GM18502 (cell line): ENCODE measurements at regions not wholly inside any gene's neighbourhood (a gene's known extent, or its start where the extent isn't known, plus 50 kb on each side); places are given as distances from the start of the nearest gene placed in this dataset.
A peak's percentile ranks its signal among the peaks of the same experiment; 100 is the strongest.

Experiments
- ATAC-seq: cut with Tn5 transposase; IDR thresholded peaks from one replicate; pipeline ENCODE4 v1.9.1; 2021; ENCODE audit warnings: mild to moderate bottlenecking; ENCODE audit not compliant: unreplicated experiment, poor library complexity

DNA sequence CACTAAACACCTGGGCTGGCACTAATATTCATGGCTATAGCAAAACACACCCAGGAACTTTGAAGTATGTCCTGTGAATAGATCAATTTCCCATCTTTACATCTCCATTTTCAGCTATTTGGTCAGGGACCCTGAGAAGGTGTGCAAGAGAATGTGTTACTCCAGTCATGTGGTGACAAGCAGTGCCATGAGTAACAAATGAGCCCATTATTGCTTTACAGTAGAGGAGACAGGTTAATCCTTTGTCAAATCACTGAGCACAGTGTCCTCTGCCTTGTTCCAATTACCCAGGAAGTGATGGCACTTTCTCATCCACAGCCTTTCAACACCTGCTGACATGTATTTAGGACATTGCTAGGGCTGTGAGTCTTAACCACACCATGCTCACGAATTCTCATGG is 664.8 kb upstream of the API5 start:
- no peak for ATAC-seq

GRCh38 chr11:42647993-42648392 is 663.8 kb upstream of the API5 start:
- ATAC-seq = no peak

DNA sequence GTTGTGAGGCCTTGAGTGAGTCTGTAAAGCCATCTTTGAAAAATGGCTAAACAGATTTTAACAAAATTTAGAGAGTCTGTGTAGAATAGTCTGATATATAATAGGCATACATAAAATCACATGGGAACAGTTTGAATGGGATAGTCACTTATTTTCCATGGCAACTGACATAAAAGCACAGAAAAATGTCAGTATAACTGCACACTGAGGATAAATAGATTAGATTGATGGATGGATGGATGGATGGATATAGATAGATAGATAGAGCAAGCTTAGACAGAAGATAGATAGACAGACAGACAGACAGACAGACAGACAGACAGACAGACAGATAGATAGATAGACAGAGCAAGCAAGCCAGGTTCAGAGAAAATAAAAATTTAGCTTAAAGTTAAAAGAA is 660.2 kb upstream of the API5 start:
- ATAC-seq = no peak

GRCh38 chr11:42657169-42657568 is 654.6 kb upstream of the API5 start:
- ATAC-seq = no peak

DNA sequence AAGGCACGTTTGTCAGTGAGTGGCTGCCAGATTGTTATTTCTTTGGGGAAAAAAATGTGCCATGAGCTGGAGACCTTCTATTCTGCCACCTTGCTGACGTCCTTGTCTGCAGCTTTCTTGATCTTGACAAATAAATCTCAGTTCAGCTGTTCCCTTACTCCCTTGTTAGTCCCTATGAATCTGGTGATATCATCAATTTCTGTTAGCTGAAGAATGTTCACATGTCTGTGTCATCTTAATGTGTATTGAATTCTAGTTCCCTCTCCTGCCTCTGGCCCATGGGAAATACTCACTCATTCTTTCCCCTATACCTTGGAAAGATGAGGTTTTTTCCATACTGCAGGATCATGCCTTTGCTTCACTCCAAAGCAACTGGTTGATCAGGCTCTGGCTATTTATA is 649.9 kb upstream of the API5 start:
- no peak for ATAC-seq

DNA sequence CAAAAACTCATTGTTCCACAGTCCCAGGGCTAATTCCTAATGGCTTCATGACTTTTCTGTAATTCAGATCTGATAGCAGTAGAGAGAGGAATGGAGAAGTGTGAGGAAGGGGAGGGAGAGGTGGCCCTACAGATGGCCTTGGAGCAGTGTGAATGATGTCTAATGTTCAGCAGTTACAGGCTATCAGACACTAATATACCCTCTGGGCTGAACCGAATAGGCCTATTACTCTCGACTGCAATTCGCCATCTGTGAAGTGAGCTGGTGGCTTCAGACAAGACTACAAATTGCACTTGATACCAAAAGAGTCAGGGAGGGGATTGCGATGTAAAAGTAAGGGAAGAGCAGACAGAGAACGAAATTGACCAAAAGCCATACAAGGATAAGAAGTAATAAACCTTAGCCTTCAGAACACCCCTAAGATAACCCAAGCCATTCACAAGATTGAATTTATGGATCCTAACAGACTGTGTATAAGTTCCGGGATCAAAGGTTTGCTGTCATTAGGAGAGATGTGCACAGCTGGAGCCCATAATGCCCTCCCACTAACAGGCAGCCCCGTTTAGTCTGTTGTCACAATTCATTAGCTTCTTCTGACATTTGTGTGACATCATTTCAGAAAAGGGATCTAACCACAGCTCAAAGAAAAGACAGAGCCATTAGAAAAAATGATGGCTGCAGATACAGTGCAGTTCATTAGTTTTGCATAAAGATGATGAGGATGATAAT is 642.4 kb upstream of the API5 start:
- no peak for ATAC-seq

DNA sequence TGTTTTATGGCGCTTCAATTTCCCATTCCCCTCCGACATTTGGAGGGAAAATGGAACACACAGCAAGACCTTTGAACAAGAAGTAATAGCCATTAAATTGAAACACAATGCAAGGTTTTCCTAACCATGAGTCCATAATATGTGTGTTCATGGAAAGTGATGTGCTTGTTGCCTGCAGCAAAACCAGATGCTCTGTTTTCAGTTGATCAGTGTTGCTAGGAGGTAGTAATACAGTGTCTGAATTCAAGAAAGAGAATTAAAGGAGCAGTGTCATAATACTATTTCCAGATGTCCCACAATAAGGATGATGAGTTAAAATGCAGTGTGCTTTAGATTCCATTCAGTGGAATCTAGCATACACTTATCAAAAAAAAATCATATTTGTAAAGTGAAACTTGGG is 637.4 kb upstream of the API5 start:
- no peak for ATAC-seq

DNA sequence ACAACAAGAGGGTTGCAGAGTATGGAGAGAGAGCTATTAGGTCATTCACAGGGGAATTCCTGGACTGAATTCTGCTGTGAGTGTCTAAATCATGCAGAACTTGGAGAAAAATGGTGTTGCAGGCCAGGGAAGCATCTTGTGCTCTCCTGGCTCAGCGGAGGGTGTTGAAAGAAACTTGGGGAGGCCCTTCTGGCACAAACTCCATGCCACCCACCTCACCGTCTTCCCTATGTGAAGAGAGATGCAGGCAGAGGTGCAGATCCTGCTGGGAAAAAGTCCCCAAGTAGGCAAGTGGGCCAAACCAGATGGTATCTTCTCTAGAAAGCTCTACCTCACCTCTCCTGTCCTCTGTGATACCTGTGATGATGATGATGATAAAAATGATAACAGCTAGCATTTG is 604.3 kb upstream of the API5 start:
- no peak for ATAC-seq

- ATAC-seq = no peak
Measured at GRCh38 chr11:42709216-42709615, 602.6 kb upstream of the API5 start.

DNA sequence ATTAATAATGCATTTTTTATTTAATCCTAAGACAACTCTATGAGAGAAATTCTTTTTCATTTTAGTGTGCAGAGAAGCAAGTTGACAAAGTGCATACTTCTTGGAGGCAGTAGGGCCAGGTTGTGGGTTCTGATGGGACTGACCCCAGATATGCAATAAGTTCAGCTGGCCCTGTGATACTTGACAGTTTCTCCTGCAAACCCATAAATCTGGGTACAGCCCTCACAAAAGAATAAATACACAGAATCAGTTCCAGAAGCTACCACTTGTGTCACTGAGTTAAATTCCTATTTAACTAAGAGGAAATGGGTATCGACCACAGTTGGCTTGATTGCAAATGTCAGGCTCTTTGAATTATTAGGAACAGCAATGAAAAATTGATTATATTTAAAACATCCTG is 598.5 kb upstream of the API5 start:
- ATAC-seq = no peak

- no peak for ATAC-seq
Measured at GRCh38 chr11:42713753-42714152, 598.0 kb upstream of the API5 start.

- no peak for ATAC-seq
Measured at GRCh38 chr11:42720716-42721563, 590.9 kb upstream of the API5 start.

DNA sequence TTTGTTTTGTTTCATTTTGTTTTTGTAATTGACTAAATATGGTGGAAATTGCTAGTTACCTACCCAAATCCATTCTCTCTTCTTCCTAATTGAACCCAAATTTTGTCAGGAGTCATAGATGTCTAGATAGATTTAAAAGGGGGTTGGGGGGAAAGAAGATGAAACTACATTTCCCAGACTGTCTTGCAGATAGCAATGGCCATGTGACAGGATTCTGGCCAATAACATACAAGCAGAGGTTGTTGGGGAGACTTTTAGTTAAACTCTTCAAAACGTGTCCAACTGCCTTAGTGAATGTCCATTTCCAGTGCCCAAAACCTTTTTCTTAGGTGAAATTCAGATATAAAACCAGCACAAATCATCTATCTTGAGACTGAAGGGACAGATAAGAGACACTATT is 583.9 kb upstream of the API5 start:
- no peak for ATAC-seq

DNA sequence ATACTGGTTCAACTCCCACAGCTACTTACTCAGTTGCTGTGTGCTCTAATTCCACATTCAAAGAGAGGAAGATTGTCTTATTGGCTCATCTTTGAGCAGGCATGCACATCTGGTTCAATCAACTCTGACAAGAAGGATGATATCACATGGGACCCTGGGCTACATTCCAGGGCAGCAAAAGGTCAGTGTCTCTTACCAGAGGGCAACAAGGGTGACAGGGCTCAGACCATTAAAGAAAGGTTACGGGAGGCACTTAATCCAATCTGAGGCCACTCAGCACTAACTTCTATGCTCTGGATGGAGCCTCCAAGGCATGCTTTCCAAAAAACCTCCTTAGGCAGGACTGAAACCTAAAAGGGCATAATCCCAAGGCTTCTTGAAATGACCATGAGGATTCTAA is 549.4 kb upstream of the API5 start:
- no peak for ATAC-seq

- ATAC-seq = no peak
Measured at GRCh38 chr11:42764936-42765335, 546.9 kb upstream of the API5 start.

- no peak for ATAC-seq
Measured at GRCh38 chr11:42768576-42768975, 543.2 kb upstream of the API5 start.

- peak; percentile 89 for ATAC-seq
Measured at GRCh38 chr11:42770444-42771065, 541.2 kb upstream of the API5 start.

GRCh38 chr11:42772886-42773285 is 538.9 kb upstream of the API5 start:
- no peak for ATAC-seq

- no peak for ATAC-seq
Measured at GRCh38 chr11:42773729-42774128, 538.1 kb upstream of the API5 start.

DNA sequence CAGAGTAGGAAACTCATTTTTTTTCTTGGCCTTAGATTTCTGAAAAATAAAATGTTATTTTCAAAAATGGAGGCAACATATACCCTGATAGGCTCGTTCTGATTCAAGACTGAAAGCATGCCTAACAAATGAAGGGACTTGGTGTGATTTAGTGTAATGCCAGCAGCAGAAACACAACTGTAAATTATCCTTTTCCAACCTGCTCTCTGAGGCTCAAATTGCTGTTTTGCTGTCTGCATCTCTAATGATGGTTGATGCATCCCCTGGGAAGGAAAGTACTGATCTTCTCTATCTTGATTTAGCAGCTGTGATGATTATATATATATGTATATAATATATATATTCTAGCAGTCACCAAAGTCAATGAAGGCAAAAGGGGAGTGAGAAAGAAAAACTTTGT is 537.2 kb upstream of the API5 start:
- no peak for ATAC-seq

DNA sequence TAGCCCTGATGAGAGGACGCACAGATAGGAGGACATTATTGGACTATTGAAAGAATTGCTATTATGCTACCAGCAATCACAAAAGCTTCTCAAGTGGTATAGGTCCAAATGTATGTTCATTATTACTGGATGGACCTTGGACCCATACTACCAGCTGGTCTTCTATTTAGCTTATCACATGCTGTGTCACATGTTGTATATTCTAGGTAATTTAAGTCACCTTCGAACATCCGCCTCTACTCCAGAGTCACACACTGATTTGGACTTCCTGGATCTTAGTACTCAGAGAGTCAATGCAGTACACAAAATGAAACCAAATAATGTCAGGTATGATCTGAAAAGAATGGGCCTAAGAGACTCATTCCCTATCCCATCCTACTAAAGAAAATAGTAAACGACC is 534.0 kb upstream of the API5 start:
- no peak for ATAC-seq
